ES-I3 (cell line): ENCODE measurements at regions not wholly inside any gene's neighbourhood (a gene's known extent, or its start where the extent isn't known, plus 50 kb on each side); places are given as distances from the start of the nearest gene placed in this dataset.

ENCODE experiments used
- H3K36me3 ChIP-seq: 2 replicates; pipeline ENCODE4 v1.6.1; 2013; ENCODE audit warnings: mild to moderate bottlenecking, low read length, control low read depth, moderate library complexity; ENCODE audit not compliant: insufficient read depth
- H3K4me1 ChIP-seq: 2 replicates; pipeline ENCODE4 v1.6.1; 2013; ENCODE audit warnings: mild to moderate bottlenecking, control low read depth, low read length; ENCODE audit not compliant: insufficient read depth
- H3K9ac ChIP-seq: 2 replicates; pipeline ENCODE4 v1.6.1; 2013; ENCODE audit warnings: low read depth, mild to moderate bottlenecking, low read length, moderate library complexity
- H3K9me3 ChIP-seq: 2 replicates; pipeline ENCODE4 v1.6.1; 2013; ENCODE audit warnings: mild to moderate bottlenecking, low read length, moderate library complexity; ENCODE audit not compliant: control insufficient read depth, insufficient read depth

GRCh38 chr18:40367576-40367975, 1587.5 kb upstream of the PIK3C3 start:
- Histone ChIP-seq H3K36me3 (no peaks in the 10 kb centered on the region), H3K9ac (no peak overlapping the region), H3K4me1 (no peaks in the 10 kb centered on the region), H3K9me3 (no peaks in the 10 kb centered on the region)

- no peaks in the 10 kb centered on the region for H3K36me3 ChIP-seq
- H3K9me3 ChIP-seq, result no peaks in the 10 kb centered on the region
- H3K4me1 ChIP-seq, result no peaks in the 10 kb centered on the region
- no peak overlapping the region for H3K9ac ChIP-seq
These were observed 1588.5 kb upstream of the PIK3C3 start for GRCh38 chr18:40366521-40366920.

DNA sequence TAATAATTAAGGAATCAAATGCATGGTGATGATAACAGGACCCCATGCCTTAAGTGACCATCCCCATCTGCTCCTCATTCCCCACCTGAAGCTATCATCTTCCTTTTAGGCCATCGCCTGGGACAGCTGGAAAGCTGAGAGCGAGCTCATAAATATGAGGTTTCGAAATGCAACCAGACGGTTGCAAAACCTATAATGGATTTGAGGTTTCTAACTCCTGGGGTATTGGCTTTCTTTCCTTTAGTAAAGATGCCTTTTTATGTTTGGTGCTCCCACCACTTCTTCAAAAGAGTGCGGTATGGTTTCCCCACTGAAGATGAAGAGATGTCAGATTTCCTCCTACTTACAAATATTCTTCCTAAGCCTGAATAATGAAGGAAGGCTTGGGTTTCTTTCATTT, 1589.5 kb upstream of the PIK3C3 start:
- Histone ChIP-seq H3K9me3 (no peaks in the 10 kb centered on the region), H3K36me3 (no peaks in the 10 kb centered on the region), H3K4me1 (no peaks in the 10 kb centered on the region), H3K9ac (no peak overlapping the region)

GRCh38 chr18:40360558-40360957, 1594.5 kb upstream of the PIK3C3 start:
- Histone ChIP-seq H3K4me1 (no peaks in the 10 kb centered on the region), H3K9ac (no peak overlapping the region), H3K9me3 (no peaks in the 10 kb centered on the region), H3K36me3 (no peaks in the 10 kb centered on the region)

GRCh38 chr18:40357536-40357935, 1597.5 kb upstream of the PIK3C3 start:
- H3K36me3 ChIP-seq, result no peaks in the 10 kb centered on the region
- no peaks in the 10 kb centered on the region for H3K9me3 ChIP-seq
- H3K4me1 ChIP-seq, result no peaks in the 10 kb centered on the region
- H3K9ac ChIP-seq, result no peak overlapping the region

DNA sequence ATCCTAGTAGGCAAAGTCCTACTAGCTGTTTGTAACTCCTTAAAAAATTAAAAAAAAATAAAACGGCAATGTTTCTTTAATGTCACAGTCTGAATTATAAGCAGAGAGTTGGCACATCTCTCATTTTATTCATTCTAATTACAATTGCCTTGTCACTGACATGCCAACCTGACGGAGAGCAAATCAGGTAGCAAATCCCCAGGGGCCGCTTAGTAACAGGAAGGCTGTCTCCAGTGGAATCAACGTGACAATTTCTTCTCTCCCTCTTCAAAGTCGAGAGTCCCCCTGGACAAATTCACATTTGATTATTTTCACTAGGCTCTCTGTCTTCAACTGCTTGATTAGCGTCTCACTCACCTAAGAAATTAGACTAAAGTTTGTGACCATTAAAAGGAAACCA, 1598.9 kb upstream of the PIK3C3 start:
- no peaks in the 10 kb centered on the region for H3K36me3 ChIP-seq
- no peaks in the 10 kb centered on the region for H3K9me3 ChIP-seq
- no peaks in the 10 kb centered on the region for H3K4me1 ChIP-seq
- H3K9ac ChIP-seq, result no peak overlapping the region

DNA sequence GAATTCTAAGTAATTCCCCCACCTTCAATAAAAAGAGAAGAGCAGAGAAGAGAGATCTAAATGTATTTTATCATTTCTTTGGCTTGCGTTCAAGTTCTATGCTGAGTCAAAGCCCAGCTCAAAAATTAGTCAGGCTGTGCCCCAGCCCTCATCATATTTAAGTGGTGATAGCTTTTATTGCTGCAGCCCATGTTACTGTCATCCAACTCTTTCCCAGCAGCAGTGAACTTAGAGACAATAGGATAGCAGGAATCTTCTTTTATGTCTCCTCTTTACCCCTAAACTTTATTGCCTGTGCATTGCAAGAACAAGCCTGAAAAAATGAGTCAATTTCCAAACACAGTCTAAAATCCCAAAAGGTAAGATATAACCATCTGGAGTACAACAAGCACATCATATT, 1599.3 kb upstream of the PIK3C3 start:
- no peak overlapping the region for H3K9ac ChIP-seq
- H3K36me3 ChIP-seq, result no peaks in the 10 kb centered on the region
- H3K4me1 ChIP-seq, result no peaks in the 10 kb centered on the region
- H3K9me3 ChIP-seq, result no peaks in the 10 kb centered on the region

GRCh38 chr18:40348196-40348595, 1606.8 kb upstream of the PIK3C3 start:
- Histone ChIP-seq H3K36me3 (no peaks in the 10 kb centered on the region), H3K9ac (no peak overlapping the region), H3K9me3 (no peaks in the 10 kb centered on the region), H3K4me1 (no peaks in the 10 kb centered on the region)

- H3K4me1 ChIP-seq, result no peaks in the 10 kb centered on the region
These were observed 1607.8 kb upstream of the PIK3C3 start for GRCh38 chr18:40347261-40347660.

GRCh38 chr18:40346146-40346545, 1608.9 kb upstream of the PIK3C3 start:
- Histone ChIP-seq H3K36me3 (no peaks in the 10 kb centered on the region), H3K9ac (no peak overlapping the region), H3K4me1 (no peaks in the 10 kb centered on the region), H3K9me3 (no peaks in the 10 kb centered on the region)

More at GRCh38 chr18:40347261-40347660, 1607.8 kb upstream of the PIK3C3 start:
- Histone ChIP-seq H3K36me3 (no peaks in the 10 kb centered on the region), H3K9ac (no peak overlapping the region), H3K9me3 (no peaks in the 10 kb centered on the region)

DNA sequence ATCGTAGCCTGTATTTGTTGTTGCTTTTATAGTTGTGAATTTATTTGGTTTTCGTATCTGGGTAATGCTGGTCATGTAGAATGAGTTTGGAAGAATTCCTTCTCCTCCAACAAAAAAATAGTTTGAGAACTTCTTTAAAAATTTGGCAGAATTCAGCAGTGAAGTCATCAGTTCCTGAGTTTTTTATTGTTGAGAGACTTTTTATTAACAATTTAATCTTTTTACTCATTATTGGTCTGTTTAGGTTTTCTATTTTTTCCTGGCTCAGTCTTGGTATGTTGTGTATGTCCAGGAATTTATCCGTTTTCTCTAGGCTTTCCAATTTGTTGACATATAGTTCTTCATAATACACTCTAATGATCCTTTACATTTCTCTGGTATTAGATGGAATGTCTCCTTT, 1613.3 kb upstream of the PIK3C3 start:
- no peaks in the 10 kb centered on the region for H3K36me3 ChIP-seq
- no peaks in the 10 kb centered on the region for H3K4me1 ChIP-seq
- no peak overlapping the region for H3K9ac ChIP-seq
- H3K9me3 ChIP-seq, result no peaks in the 10 kb centered on the region

DNA sequence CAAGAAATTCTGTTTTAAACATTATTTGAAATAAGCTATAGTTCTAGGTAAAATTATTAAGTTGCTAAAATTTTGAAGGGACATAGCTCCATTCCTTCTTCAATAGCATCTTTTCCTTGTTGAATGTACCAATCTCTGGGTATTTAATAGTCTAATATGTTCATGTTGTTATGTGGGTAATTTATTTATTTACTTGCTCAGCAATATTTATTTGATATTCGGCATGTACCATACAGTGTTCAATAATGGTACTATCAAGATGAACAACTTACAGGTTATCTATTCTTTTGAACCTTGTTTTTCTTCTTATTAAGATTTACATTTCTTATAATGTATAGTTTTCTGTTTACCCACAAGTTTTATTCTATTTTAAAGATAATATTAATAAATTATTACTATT, 1616.8 kb upstream of the PIK3C3 start:
- Histone ChIP-seq H3K9ac (no peak overlapping the region), H3K36me3 (no peaks in the 10 kb centered on the region), H3K4me1 (no peaks in the 10 kb centered on the region), H3K9me3 (no peaks in the 10 kb centered on the region; the same call in 1 of the 2 replicates)

DNA sequence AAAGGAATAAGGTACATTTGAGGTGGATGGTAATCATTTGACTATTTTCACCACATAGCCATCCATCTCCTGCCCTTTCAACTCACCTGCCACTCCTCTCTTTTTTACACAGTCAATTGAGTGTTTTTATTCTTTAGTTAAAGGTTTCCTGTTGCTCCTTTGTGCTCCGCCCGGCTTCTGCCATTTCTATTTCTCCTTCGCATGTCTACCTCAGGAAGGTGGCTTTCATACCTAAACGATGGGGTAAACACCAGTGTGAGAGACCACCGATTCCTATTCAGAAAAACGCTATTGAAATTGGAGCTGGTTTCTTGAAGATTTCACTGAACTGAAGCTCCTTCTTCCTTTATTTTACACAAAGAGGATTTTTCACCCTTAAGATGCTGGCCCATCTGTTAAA, 1628.0 kb upstream of the PIK3C3 start:
- no peaks in the 10 kb centered on the region for H3K36me3 ChIP-seq
- no peaks in the 10 kb centered on the region for H3K9me3 ChIP-seq
- no peak overlapping the region for H3K9ac ChIP-seq
- H3K4me1 ChIP-seq, result peaks cover 16% of the 10 kb centered on the region; the same call in 1 of the 2 replicates

GRCh38 chr18:40325988-40326387, 1629.0 kb upstream of the PIK3C3 start:
- Histone ChIP-seq H3K9ac (no peak overlapping the region), H3K4me1 (peaks cover 16% of the 10 kb centered on the region; the same call in 1 of the 2 replicates), H3K9me3 (no peaks in the 10 kb centered on the region), H3K36me3 (no peaks in the 10 kb centered on the region)

GRCh38 chr18:40314199-40314598, 1640.8 kb upstream of the PIK3C3 start:
- Histone ChIP-seq H3K36me3 (no peaks in the 10 kb centered on the region), H3K4me1 (no peaks in the 10 kb centered on the region), H3K9ac (no peak overlapping the region), H3K9me3 (no peaks in the 10 kb centered on the region)

- no peak overlapping the region for H3K9ac ChIP-seq
- H3K4me1 ChIP-seq, result no peaks in the 10 kb centered on the region
- H3K9me3 ChIP-seq, result no peaks in the 10 kb centered on the region
- no peaks in the 10 kb centered on the region for H3K36me3 ChIP-seq
These were observed 1641.9 kb upstream of the PIK3C3 start for GRCh38 chr18:40313030-40313642.
